HUES6 (cell line): ENCODE measurements at regions not wholly inside any gene's neighbourhood (a gene's known extent, or its start where the extent isn't known, plus 50 kb on each side); places are given as distances from the start of the nearest gene placed in this dataset.

Experiments used
- H3K27ac ChIP-seq: 2 replicates; pipeline ENCODE4 v1.7.0; 2013; ENCODE audit warnings: low read depth, mild to moderate bottlenecking, low read length, inconsistent platforms
- H3K27me3 ChIP-seq: 2 replicates; pipeline ENCODE4 v1.6.1; 2013; ENCODE audit warnings: low read length; ENCODE audit not compliant: control insufficient read depth, insufficient read depth
- H3K36me3 ChIP-seq: 2 replicates; pipeline ENCODE4 v1.6.1; 2013; ENCODE audit warnings: low read length; ENCODE audit not compliant: control insufficient read depth, insufficient read depth
- H3K4me1 ChIP-seq: 2 replicates; pipeline ENCODE4 v1.6.1; 2013; ENCODE audit warnings: low read length; ENCODE audit not compliant: control insufficient read depth, insufficient read depth
- H3K4me3 ChIP-seq: 2 replicates; pipeline ENCODE4 v1.5.1; 2013; ENCODE audit warnings: low read depth, low read length
- H3K9ac ChIP-seq: one replicate; pipeline ENCODE4 v1.6.1; 2013; ENCODE audit warnings: mild to moderate bottlenecking, low read length
- H3K9me3 ChIP-seq: 2 replicates; pipeline ENCODE4 v1.6.1; 2013; ENCODE audit warnings: low read depth, low read length; ENCODE audit not compliant: control insufficient read depth, insufficient read depth

- no peaks in the 10 kb centered on the region for H3K4me1 ChIP-seq
- no peaks in the 10 kb centered on the region for H3K9me3 ChIP-seq
- no peak overlapping the region for H3K27ac ChIP-seq
These were observed 999.1 kb downstream of the TSN start for GRCh38 chr2:122754561-122754960.

DNA sequence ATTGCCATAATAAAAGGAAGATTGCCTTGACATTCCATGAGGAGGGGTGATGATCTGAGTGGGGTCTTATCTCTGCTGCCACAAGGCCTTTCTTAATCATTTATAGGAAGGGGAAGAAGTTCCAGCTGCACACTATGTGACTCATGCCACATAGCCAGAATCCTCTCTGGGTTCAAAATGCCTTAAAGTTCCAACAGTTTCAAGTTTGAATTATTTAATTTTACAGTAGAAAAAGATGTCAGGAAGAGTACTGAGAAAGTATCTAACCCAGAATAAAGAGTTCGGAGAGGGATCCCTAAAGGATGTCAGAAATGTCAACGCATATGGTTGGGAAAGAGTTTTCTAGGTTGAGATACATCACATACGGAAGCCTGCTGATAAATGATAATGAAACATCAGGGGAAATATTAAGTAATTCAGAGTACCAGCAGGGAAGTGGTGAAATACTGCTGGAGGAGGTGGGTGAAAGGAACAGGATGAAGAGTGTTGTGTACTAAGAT is 999.9 kb downstream of the TSN start:
- no peak overlapping the region for H3K4me3 ChIP-seq
- no peak overlapping the region for H3K27ac ChIP-seq
- H3K4me1 ChIP-seq, result no peaks in the 10 kb centered on the region
- H3K36me3 ChIP-seq, result no peaks in the 10 kb centered on the region
- H3K9me3 ChIP-seq, result no peaks in the 10 kb centered on the region
- no peaks in the 10 kb centered on the region for H3K27me3 ChIP-seq
- H3K9ac ChIP-seq, result no peak overlapping the region

More at GRCh38 chr2:122754561-122754960, 999.1 kb downstream of the TSN start:
- Histone ChIP-seq H3K9ac (no peak overlapping the region), H3K36me3 (no peaks in the 10 kb centered on the region), H3K27me3 (no peaks in the 10 kb centered on the region), H3K4me3 (no peak overlapping the region)

GRCh38 chr2:122758967-122759366 is 1003.5 kb downstream of the TSN start:
- H3K9me3 ChIP-seq, result 0 out of 2 replicates have a peak, but pooled peaks cover 2% of the 10 kb centered on the region
- H3K36me3 ChIP-seq, result no peaks in the 10 kb centered on the region
- no peak overlapping the region for H3K9ac ChIP-seq

DNA sequence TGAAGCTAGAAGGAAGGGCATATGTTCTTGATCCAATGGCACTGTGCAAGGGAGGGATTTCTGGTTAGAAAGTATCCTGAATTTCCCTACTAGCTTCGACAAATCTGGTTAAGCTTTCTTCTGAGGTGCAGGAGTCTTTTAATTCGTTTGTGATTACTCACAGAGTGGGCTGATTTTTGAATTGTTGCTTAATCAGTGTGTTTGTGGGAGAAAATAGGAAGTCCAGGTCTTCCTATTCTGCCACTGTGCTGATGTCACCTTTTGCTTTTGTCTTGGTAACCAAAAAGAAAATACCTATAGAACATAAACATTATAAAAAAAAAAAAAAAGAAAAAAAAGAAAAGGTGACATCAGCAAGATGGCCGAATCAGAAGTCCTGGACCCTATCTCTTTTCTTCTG is 1008.6 kb downstream of the TSN start:
- Histone ChIP-seq H3K9me3 (peaks cover 5% of the 10 kb centered on the region; the same call in 1 of the 2 replicates), H3K27ac (no peak overlapping the region), H3K36me3 (no peaks in the 10 kb centered on the region), H3K4me3 (no peak overlapping the region), H3K9ac (no peak overlapping the region), H3K4me1 (no peaks in the 10 kb centered on the region), H3K27me3 (no peaks in the 10 kb centered on the region)

More at GRCh38 chr2:122758967-122759366, 1003.5 kb downstream of the TSN start:
- no peaks in the 10 kb centered on the region for H3K4me1 ChIP-seq
- no peak overlapping the region for H3K4me3 ChIP-seq
- H3K27me3 ChIP-seq, result no peaks in the 10 kb centered on the region
- H3K27ac ChIP-seq, result no peak overlapping the region

- no peaks in the 10 kb centered on the region for H3K27me3 ChIP-seq
- H3K4me3 ChIP-seq, result no peak overlapping the region
- H3K9ac ChIP-seq, result no peak overlapping the region
- no peaks in the 10 kb centered on the region for H3K9me3 ChIP-seq
- no peaks in the 10 kb centered on the region for H3K36me3 ChIP-seq
- no peaks in the 10 kb centered on the region for H3K4me1 ChIP-seq
- no peak overlapping the region for H3K27ac ChIP-seq
These were observed 1024.8 kb downstream of the TSN start for GRCh38 chr2:122780251-122780650.

DNA sequence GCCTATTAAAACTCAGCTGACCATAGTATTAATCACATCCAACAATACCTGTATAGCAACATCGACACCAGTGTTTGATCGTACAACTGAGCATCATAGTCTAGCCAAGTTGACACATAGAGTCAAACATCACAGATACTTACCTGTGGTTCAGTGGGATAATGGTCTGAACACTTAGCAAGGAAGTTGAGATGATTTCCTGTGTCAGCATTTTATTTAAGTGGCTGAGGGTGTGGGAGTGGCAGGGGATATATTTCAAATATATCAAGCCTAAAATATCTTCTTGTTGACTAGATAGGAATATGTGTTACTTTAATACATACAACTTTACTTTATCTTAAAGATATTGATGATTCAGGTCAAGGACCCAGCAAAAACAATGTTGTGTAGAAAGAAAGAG is 1038.6 kb downstream of the TSN start:
- H3K4me3 ChIP-seq, result no peak overlapping the region
- H3K36me3 ChIP-seq, result no peaks in the 10 kb centered on the region
- no peaks in the 10 kb centered on the region for H3K27me3 ChIP-seq
- H3K9me3 ChIP-seq, result peaks cover 9% of the 10 kb centered on the region
- no peak overlapping the region for H3K9ac ChIP-seq
- no peak overlapping the region for H3K27ac ChIP-seq
- no peaks in the 10 kb centered on the region for H3K4me1 ChIP-seq

DNA sequence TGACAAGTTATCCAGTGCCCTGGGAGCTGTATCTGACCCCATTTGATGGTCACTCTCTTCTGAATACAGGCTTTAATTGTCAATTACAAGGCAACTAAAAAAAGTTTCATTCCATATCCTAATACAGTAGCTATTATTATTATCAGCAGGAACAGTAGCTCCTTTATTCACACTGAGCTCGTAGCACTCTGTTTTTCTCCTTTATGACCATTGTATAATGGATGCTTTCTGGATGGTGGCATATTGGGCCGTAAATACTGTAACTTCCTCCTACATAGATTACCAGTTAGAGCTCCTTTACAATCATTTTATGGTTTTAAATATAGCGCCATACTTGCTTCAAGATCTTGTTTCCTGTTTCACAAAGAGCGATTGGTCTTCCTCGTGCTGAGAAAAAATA is 1040.3 kb downstream of the TSN start:
- H3K9ac ChIP-seq, result no peak overlapping the region
- H3K27ac ChIP-seq, result no peak overlapping the region
- no peaks in the 10 kb centered on the region for H3K4me1 ChIP-seq
- no peak overlapping the region for H3K4me3 ChIP-seq
- no peaks in the 10 kb centered on the region for H3K9me3 ChIP-seq
- H3K27me3 ChIP-seq, result no peaks in the 10 kb centered on the region
- no peaks in the 10 kb centered on the region for H3K36me3 ChIP-seq

GRCh38 chr2:122799391-122799790 is 1043.9 kb downstream of the TSN start:
- no peak overlapping the region for H3K9ac ChIP-seq
- no peaks in the 10 kb centered on the region for H3K9me3 ChIP-seq
- H3K36me3 ChIP-seq, result no peaks in the 10 kb centered on the region
- no peak overlapping the region for H3K4me3 ChIP-seq
- no peak overlapping the region for H3K27ac ChIP-seq
- no peaks in the 10 kb centered on the region for H3K27me3 ChIP-seq
- H3K4me1 ChIP-seq, result no peaks in the 10 kb centered on the region

- Histone ChIP-seq H3K4me3 (no peak overlapping the region), H3K9ac (no peak overlapping the region), H3K4me1 (no peaks in the 10 kb centered on the region), H3K36me3 (no peaks in the 10 kb centered on the region), H3K27me3 (no peaks in the 10 kb centered on the region), H3K27ac (no peak overlapping the region), H3K9me3 (no peaks in the 10 kb centered on the region)
These were observed 1045.3 kb downstream of the TSN start for GRCh38 chr2:122800781-122801180.

DNA sequence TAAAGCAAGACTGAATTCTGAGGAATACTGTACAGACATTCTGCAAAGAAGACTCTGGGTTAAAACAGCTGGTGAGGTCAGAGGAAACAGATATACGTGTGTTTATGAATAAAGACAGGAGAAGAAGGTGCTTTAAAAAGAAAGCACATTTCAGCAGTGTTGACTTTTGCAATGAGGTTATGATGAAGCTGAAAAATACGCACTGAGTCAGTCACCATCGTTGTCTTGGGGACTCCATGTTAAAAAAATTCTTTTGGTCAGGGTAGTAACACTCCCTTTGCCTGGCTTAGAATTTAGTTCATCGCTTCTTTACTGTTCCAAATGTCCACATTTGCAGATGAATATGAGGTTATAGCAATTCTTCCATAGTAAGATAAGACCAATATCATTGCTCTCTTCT is 1049.0 kb downstream of the TSN start:
- Histone ChIP-seq H3K4me1 (no peaks in the 10 kb centered on the region), H3K4me3 (no peak overlapping the region), H3K27me3 (no peaks in the 10 kb centered on the region), H3K9me3 (0 out of 2 replicates have a peak, but pooled peaks cover 5% of the 10 kb centered on the region), H3K9ac (no peak overlapping the region), H3K27ac (no peak overlapping the region), H3K36me3 (no peaks in the 10 kb centered on the region)

- Histone ChIP-seq H3K4me1 (no peaks in the 10 kb centered on the region), H3K9ac (no peak overlapping the region), H3K27ac (no peak overlapping the region), H3K36me3 (no peaks in the 10 kb centered on the region), H3K27me3 (no peaks in the 10 kb centered on the region), H3K4me3 (no peak overlapping the region), H3K9me3 (0 out of 2 replicates have a peak, but pooled peaks cover 5% of the 10 kb centered on the region)
These were observed 1049.9 kb downstream of the TSN start for GRCh38 chr2:122805346-122805745.
